ENCODE measurements at regions not wholly inside any gene's neighbourhood (a gene's known extent, or its start where the extent isn't known, plus 50 kb on each side); places are given as distances from the start of the nearest gene placed in this dataset.

- peak; percentile 23 for DNase-seq (ENCODE audit: low spot score)
Observed at GRCh38 chr22:45096256-45096907, 67.3 kb upstream of the NUP50 start.

- no peak for DNase-seq (ENCODE audit: low spot score)
Observed at GRCh38 chr22:45097061-45097460, 66.7 kb upstream of the NUP50 start.

GRCh38 chr22:45098056-45098455 lies 65.7 kb upstream of the NUP50 start:
- DNase-seq (ENCODE audit: low spot score) = no peak

GRCh38 chr22:45099961-45100360 lies 63.8 kb upstream of the NUP50 start:
- DNase-seq (ENCODE audit: low spot score) = no peak

DNA sequence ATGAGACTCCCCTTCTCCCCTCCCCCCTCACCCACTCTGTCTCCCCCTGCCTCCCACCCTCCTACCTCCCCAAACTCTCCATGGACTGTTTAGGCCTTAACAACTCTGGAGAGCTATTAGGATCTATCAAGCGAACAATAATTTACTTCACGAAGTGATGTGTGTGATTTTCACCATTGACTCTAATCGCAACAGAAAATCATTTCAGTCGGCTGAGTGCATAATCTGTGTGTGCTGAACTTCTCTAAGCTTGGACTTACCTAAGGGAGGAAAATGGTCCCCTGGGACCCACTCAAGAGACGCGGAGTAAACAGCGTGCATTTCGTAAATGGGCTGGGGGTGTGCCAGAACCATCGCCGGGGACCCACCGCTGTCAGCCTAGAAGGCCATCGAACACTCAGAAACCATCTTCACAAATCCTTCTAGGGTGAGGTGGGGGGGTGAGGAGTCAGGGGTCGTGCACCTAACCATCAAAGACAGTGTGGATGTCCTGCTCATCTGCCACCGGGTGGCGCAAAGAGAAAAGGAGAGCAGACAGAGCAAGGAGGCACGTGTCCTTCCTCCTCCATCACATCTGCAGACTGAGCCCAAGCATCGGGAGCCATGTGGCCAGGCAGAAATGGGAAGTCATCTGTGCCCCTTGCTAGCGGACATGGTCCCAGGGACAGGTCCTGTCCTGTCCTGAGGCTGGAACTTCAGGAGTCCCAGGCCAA lies 62.1 kb upstream of the NUP50 start:
- peak; percentile 12 for DNase-seq (ENCODE audit: low spot score)

DNA sequence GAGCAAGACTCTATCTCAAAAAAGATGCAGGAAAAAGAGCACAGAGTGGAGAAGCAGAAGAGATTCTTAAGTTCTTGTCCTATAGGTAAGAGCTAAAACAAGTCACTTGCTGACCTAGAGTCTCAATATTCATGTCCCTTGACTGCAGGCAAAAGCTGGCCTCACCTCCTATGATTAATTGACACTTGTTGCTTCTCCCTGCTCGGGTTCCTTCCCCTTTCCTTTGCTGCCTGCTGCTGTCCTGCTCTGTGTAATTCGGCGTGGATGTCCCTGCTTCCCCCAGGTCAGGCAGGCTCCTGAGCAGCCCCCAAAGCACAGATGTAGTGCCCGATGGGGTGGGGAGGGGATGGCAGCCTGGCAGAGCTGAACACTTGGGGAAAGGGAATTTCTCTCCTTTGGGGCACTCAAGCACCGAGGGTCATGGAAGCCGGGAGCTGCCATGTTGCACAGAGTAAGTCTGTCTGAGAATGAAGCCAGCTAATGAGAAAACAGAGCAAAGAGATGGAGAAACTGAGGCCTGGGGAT lies 60.8 kb upstream of the NUP50 start:
- DNase-seq (ENCODE audit: low spot score) = no peak

DNA sequence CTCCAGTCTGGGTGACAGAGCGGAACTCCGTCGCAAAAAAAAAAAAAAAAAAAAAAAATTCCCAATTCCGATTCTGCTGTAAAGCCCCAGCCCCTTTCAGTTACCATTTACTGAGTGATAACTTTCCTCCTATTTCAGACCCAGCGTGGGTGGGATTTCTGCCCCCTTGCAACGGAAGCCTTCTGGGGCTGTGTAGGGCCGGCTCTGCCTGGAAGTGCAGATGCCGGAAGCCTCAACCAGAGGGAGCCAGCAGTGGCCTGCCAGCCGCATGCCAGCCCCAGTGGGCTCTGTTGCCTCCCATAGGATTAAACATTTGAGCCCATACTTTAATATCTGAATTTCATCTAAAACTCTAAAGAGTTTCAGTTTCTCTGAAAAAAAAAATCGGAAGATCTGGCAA lies 60.0 kb upstream of the NUP50 start:
- DNase-seq (ENCODE audit: low spot score) = no peak

DNA sequence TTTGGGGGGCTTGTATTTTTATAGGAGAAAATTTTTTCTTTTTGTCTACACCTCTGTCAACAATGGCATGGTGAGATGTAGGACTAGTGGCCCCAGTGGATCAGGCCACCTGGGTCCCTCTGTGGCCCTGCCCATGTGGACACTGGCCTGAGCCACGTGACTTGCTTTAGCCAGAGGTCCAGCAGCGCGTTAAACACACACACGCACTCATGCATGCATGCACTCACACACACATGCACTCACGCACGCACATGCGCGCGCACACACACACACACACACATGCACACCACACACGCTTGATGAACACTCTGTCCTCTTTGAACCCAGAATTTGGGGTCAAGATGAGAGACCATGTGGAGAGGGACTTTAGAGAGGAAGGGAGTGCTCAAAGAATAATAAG lies 59.4 kb upstream of the NUP50 start:
- no peak for DNase-seq (ENCODE audit: low spot score)

DNA sequence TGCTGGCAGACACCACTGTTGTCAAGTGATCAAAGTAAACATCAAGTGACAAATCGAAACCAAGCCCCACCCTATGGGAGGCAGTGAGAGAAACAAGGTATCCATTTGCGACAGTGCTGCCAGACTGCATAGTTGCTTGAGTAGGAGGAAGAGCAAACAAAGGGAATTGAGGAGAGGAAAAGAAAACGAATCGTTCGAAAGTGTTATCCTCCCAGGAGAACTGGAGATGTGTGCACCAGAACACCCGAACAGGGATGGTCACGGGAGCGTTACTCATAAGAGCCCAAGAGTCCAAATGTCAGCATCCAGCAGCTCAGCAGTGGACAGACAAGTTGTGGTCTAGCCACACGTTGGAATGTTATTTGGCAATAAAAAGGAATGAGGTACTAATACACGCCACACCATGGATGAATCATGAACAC lies 58.4 kb upstream of the NUP50 start:
- DNase-seq (ENCODE audit: low spot score) = no peak

GRCh38 chr22:45107671-45108070 lies 56.1 kb upstream of the NUP50 start:
- DNase-seq (ENCODE audit: low spot score) = no peak

DNA sequence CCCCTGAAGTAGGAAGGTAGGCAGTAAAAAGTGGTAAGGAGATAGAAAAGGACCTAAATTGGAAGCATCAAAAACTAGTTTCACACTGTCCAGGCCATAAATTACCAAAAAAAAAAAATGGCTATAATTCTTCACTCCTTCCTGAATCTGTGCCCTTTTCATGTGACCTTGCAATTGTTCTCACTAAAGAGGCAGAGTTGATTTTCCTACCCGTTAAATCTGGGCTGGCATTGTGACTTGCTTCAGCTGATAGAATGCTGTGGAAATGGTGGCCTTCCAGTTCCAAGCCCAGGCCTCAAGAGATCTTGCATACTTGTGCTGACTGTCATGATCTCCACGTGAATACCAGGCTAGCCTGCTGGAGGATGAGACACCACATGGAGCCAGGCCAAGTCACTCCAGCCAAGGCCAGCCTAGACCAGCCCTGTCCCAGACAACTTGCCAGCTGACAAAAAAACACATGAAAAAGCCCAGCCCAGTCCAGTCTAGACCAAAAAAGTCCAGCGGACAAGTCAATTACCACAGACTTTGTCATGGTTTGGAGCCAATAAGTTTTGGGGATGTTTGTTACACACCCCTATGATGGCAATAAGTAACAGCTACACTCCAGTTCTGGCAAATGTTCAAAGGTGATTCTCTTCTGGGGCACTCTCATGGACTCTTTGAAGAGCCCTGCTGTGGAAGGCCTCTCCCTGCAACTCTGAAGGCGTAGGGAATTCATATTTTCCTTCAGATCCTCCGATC lies 51.4 kb upstream of the NUP50 start:
- no peak for DNase-seq (ENCODE audit: low spot score)

All from CD4-positive, alpha-beta T cell treated with Interleukin-6 at 100 ng/mL for 8 hours (primary cell).